ENCODE measurements at regions not wholly inside any gene's neighbourhood (a gene's known extent, or its start where the extent isn't known, plus 50 kb on each side); places are given as distances from the start of the nearest gene placed in this dataset.

DNA sequence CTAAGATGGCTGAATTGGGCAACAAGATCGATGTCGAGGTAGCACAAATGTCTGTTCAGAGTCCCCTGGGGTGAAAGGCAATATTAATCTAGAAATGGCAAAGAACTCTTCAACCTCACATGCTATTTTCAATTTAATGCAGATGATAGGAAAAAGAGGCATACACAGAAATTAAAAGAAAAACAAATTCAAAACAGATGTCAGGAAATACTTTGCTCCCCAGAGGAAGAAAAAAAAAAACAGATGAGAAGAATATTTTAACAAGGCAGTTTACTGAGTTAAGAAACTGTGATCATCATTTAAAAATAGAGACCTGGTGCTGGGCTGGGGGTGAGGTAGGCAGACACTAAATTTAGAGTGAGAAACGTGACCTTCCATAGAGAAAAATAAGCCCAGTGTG lies 421.9 kb upstream of the ARGLU1 start:
- DNase-seq: no peak

DNA sequence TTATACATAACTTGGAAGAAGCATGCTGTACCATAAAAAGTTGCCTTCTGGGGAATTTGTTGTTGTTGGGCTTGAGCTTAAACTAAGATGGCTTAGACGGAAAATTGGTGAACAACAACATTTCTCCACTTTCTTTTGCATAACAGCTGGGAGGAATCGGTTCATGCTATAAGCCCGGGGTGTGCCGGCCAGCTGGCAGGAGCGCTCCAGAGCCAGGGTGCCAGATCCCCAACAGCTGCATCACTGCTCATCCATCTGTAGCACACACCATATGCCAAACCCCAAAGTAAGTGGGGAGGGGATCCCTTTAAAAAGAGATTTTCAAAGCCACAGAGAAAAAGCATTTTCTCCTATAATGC lies 419.5 kb upstream of the ARGLU1 start:
- no peak for DNase-seq

DNA sequence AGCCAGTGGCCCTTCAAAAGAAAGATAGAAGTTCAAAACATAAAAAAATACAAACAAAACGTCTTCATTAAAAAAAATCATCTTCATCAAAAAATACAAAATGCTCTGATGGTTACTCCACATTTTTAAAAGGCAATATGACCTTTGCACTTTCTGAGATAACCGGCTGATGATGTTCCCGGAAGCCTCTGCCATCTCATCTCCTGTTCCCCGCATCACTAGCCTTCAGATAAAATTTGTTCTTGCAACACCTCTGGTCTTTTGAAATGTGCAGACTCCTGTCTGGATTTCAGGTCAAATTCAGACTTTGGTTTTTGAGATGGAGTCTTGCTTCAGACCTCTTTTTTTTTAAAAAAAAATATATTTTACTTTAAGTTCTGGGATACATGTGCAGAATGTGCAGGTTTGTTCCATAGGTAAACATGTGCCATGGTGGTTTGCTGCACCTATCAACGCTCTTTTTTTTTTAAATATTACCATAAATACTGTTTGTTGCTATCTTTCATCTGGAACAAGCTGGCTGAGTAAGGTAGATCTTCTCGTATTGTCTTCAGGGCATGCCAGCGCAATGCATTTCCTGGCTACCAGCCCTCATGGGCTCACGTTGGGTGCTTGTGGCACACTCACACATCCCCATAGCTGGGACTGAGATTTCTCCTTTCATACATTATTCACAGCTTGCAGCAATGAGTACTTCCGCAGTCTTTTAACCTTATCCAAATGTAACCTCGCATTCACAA lies 418.9 kb upstream of the ARGLU1 start:
- DNase-seq: no peak

DNA sequence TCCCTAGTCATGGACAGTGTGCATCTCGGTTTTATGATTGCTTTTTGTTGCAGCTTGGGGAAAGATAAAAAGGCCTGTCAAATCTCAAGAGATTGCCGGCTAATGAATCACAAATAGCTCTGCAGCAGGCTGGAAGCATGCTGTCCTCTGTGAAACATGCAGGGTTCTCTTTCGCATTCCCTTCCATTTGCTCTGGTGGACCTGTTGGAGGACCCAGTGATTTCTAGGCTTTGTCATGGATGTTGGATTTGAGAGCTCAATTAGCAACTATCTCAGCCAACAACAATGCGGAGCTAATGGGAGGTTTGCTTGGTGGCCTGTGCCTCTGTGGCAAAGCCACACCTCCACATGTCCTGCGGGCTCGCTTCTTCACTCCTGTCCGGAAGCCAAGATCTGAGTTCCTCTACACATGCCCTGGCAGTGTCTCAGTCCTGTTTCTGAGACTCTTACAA lies 418.1 kb upstream of the ARGLU1 start:
- no peak for DNase-seq

DNA sequence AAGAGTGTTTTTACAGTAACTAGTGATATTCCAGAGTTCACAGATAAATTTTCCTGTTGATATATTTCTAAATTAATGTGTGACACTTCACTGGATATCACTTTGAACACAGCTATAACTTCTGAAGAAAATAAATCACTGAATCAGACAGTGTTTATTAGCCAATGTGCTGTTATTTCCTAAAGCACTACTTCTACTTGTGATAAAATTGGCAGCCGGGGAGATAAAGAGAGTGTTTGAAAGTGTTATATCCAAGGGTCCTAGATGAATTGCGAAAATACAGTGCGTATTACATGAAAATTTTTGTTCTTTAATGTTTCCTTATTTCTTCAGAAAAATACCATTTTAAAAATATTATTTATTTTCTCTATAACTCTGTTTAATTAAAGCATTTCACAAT lies 417.5 kb upstream of the ARGLU1 start:
- no peak for DNase-seq

DNA sequence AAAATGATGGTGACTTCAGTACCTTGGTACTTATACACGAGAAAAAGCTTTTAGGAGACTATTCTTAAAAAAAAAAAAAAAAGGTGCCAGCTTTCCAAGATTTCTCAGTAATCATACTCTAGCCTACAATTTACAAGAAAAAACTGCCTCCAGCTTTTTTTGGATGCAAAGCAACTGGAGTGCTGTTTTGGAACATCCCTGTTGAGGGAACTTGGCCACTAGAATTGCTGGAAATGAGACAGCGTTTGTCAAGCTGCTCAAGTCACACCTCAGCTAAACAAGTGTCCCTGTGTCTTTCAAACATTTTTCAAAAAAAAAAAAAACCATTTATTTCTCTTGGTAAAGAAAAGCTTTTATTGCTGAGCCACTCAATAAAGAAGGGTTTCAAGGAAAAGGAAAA lies 413.1 kb upstream of the ARGLU1 start:
- no peak for DNase-seq

DNA sequence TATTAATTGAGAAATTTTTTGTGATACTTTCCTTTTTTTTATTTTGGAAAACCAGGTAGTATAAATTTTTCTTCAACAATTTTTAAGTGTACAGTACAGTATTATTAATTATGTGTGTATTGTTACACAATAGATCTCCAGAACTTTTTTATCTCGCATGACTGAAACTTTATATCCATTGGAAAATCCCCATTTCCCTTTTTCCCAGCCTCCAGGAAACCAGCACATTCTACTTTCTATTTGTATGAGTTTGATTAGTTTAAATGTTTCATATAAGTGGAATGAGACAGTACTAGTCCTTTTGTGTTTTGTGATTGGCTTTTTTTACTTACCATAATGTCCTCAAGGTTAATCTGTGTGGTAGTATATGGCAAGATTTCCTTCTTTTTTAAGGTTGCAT lies 399.5 kb upstream of the ARGLU1 start:
- DNase-seq: no peak

DNA sequence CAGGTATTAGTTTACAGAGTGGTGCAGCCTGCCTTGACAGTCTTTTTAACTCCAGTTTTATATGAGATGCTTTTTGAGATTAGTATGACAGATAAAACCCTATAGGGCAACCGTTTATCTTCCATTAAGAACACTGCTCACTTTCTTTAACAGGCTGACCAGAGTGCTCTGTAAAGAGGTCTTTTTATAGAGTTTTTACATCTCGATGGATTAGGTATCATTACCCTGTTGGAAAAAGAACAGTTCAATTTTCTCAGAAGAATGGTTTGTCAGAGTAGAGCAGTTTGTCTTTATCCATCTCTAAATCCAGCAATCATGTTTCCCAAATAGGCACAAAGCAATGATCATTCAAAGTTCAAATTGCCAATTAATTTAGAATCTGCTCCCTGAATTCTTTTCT lies 395.2 kb upstream of the ARGLU1 start:
- DNase-seq: no peak

DNA sequence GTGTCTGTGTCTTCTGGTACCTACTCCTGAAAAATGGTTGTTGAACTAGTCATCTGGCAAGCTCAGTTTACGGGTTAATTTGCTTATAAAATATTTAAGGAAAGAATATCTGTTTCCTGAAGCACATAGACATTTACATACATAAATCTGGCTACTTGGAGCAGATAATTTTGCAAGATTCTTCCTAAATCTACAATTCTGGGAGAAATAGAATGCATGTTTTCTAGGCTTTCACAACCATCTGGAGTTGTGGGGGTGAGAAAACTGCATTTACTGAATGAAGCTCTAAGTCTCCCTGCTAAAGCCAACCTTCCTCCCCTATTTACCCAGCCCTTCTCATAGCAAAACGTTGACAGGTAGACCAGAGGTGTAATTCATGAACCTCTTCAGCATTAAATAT lies 393.7 kb upstream of the ARGLU1 start:
- no peak for DNase-seq

DNA sequence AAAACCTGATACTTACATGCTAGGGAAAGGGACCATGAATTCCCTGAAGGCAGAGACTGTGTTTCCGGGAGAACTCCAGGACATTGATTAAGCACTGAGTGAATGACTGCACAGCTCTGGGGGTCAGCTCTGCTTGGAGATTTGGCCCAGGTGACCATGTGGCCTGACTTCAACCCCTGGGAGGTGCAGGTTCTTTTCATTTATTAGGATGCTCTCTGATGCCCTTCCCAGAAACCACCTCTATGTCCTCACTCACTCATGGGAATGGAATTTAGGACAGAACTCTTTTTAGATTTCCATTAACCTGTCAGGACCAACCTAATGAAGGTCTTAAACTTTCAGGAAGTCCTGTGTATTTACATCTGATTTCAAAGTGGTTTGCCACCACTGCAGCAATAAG lies 393.3 kb upstream of the ARGLU1 start:
- no peak for DNase-seq

DNA sequence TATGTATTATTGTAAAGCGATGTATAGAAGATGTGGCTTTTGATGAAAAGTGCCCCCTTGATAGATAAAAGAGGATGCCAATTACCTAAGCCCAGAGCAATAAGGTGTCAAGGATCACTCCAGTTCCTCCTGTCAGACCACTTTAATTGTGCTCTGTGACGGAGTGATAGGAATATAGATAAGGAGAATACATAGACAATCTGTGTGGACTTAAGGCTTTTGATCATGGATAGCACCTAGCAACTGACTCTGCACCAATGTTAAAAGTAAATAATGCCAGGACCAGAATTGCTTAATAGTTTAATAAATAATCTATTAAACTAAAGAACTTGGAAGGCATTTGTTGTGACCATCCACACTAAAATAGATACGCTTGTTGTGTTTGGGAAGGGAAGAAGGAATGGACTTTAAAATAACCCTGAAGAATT lies 390.7 kb upstream of the ARGLU1 start:
- no peak for DNase-seq

DNA sequence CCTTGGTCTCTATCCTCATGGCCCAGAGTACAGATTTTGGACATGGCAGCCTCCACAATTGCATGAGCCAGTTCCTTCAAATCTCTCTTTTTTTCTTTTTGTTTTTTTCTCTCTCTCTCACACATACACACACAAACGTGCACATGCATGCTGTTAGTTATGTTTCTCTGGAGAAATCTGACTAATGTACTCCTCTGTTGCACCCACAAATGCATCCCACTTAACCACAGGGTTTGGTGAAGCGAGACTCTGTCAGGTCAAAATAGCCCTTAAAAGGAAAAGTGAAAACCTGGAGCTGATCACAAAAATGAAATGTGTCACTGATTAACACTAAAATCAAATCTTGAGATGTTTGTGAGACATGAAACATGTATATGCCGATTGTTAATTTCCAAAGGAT lies 374.6 kb upstream of the ARGLU1 start:
- no peak for DNase-seq

DNA sequence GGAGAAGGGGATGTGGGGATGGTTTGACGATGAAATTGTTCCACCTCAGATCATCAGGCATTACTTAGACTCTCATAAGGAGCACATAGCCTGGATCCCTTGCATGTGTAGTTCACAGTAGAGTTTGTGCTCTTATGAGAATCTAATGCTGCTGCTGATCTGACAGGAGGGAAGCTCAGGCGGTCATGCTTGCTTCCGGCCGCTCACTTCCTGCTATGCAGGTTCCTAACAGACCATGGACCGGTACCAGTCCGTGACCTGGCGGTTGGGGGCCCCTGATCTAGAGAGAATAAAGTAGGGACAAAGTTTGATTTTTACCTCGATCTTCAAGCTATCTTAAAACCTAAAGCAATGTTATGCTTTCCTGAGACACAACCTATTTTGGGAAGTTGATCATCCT lies 373.8 kb upstream of the ARGLU1 start:
- DNase-seq: no peak

DNA sequence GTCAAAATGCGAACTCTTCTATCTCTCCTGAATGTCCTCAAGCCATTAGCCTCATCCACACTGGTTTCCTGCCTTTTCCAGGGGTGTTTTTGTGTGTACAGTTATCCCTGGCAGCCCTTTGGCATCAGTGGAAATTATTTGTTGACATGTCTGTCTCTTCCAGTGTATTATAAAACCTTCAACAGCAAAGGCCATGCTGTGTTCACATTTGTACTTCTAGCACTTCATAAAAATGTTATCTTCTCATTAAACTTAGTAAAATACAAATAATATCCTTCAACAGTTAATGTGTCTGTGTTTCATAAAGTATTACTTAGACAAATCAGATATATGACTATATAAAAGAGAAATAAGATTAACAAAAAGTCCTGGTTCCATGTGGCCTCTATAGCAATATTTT lies 359.5 kb upstream of the ARGLU1 start:
- DNase-seq: no peak

DNA sequence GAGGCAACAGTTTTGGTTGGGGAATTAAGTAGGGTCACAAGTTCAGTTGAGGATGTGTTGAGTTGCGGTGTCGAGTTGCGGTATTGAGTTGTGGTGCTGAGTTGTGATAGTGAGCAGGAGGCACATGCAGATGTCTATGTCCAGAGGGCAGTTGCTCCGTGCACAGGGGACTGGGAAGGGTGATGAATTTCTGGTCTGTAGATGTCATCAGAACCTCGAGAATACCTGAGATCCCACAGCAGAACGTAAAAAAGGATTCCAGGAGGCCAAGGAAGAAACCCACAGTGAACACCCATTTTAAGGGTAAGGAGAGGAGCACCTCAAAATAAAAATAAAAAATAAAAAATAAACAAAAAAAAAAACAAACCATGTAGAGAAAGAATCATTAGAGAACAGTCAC lies 354.4 kb upstream of the ARGLU1 start:
- no peak for DNase-seq

DNA sequence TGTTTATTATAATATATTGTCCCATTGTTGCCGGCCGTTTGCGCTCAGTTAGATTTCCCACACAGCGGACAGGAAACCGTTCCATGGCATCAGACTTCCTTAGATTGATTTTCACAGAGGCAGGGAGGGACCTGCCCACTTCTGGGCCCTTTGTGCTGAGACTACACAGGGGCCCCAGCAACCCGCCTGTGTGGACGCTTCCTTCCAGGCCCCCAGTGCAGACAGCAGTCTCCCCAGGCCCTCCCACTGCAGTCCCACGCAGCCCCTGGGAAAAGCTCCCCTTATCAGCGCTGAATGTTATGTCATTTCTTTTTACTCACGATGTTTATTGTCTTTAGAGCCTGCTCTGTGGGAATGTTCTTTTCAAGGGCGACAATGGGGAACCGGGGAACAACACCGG lies 351.7 kb upstream of the ARGLU1 start:
- DNase-seq: no peak

DNA sequence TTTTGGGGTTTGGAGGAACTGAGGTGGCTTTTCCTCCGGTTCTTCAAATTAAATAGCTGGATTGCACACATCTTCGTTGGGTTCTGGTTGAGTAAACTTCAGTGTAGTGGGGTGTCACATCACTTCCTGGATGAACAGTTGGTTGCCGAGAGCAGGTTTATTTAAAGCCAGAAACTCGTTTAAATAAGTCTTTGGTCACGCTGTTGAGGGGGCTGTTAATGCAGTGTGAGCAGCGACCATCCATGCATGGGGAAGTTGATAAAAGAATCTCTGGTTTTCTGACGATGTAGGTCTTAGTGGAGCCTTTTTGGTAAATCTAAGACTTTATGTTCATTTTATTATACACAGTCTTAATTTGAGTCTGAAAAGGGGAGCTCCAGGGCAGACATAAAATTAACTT lies 351.2 kb upstream of the ARGLU1 start:
- no peak for DNase-seq

DNA sequence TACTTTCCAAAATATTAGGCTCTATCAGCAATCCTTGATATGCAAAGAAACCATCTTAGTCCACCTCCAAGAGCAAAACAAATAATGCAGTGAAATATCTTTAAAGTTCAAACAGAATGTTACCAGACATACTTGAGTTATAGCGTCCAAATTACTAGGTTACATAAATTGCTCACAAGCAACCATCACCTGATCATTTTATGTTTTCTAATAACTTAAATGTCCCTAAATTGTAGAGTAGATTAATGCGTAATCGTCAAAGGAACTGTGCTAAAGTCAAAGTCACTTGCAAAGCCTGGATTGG lies 350.6 kb upstream of the ARGLU1 start:
- DNase-seq: no peak

DNA sequence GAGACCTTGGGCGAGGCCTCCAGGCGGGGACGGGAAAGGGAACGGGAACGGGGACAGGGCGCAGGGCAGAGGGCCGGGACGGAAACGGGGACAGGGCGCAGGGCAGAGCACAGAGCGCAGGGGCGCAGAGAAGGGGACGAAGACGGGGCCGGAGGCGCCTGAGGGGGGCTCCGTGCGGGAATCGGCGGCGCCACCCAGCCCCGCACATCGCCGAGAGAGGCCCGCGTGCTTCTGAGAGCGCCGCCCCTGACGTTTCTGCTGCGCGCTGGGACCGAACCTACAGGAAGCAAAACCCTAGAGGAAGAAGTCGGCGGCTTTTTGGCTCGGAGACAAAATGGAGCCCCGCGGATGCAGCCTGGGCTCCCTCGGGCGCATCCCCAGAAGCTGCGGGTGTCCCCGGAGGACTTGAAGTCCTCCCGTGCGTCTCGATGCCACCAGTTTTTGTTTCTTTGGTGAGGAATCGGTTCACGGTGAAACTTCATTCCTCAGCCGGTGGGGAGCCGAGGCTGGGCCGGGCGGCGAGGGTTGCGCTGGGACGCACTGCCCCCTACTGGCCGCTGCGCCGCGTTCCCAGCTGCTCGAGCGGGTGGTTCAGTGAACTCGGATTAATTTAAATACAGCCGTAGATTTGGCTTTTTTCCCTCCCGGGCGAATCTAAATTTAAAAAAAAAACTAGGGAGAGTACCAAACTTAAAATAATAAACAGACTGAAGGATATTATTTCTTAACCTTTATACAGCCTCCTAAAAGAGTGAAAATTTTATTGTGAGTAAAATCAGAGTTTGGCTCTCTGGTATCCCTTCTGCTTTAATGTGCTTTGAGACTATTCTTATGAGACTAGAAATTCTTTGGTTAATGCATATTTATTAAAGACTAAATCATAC lies 350.0 kb upstream of the ARGLU1 start:
- DNase-seq: peak; percentile 61 to 88 (median 79)

DNA sequence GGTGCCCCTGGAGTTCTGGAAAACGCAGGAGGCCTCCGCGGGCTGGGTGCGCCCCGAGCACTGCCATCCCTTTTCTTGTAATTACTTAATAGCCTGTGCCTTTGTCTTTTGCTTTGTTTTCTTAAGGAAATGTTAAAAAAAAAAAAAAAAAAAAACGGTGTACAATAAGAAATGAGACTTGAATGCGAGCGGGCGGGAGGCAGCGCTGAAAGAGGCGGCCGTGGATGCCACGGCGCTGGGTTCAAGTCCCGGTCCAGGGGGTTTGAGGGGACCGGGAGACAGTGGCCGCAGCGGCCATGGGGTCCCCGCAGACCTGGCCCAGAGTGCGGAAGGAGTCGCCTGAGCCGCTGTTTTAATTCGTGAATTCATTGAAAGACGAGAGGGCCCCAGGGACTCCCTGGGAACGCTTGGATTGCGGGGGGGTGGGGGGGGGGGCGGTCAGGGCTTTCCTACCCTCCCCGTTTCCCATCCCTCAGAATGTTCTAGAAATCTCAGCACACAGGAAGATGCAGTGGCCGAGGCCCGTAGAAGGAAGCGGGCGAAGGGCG lies 349.2 kb upstream of the ARGLU1 start:
- peak in 1 of 3 donors; percentile 7 for DNase-seq

DNA sequence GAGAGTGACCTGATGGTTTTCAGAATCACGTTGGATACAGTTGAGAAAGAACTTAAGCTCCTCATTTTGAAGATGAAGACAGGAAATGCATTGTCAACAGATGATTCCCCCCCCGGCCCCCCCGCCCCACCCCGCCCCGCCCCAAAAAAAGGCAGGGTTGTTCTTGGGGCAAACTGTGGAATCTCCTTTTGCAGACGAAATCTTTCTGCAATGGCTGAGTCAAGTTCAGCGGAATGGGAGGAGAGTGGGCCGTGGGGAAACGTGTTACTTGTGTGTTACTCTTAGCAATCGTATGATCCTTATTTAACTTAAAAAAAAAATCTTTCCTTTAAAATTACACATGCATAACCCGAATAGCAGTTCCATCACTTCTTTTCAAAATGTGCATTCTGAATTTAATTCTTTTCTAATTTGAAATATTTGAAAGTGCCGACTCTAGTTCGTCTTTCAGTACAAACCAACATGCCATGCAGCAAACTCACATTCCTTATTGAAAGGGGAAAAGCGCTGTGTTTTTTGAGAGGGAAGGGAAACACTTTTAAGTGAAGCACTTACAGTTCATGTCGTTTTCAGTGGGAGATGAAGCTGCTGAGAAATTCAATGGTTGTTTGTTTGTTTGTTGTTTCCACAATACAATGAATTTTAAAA lies 348.5 kb upstream of the ARGLU1 start:
- DNase-seq: no peak

DNA sequence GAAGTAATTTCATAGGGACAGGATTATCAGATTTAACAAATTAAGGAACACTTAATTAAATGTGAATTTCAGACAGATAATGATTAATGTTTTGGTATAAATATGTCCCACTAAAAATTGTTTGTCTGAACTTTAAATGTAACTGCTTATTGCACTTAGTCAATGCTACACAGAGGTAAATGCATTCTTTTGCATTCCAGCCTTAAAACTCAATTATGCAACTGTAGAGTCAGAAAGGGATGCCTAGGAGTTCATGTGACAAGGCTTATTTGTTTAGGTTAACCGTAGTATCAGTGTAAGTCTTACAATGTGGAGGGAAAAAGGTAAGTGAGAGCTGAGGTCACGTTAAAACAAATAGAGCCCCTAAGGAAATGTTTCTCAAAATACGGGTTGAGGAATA lies 347.2 kb upstream of the ARGLU1 start:
- no peak for DNase-seq

DNA sequence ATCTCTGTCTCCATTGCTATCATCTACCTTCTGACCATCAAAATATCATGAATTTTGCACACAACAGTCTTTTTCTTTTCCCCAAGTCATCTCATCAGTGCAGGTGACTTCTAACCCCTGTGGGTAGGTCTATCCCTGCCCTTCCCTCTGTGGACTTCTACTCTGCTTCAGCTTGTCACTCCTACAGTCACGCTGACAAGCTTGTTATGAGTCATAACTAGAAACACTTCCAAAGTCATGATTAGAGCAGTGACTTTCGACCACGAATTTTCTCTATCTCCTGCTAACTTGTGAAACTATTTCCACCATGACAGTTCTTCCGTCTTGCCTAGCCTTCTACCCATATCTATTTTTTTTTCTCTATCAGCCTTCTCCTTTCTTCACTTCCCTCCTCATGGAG lies 343.7 kb upstream of the ARGLU1 start:
- DNase-seq: peak in 1 of 3 donors; percentile 10

DNA sequence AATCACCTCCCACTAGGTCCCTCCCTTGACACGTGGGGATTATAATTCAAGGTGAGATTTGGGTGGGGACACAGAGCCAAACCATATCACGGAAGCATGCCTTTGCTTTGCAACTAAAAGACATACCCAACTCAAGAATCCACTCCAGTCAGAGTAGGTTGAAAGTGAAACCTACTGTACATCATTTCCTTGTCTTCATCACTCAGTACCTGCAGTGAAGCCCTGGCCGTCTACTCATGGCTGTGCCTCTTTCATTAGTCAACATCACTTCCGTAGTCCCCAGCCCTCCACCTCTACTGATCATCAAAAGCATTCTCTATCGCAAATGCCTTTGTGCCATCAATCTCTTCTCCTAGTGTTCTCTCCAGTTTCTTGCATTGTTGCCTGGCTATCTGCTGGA lies 343.1 kb upstream of the ARGLU1 start:
- no peak for DNase-seq

Data from suppressor macrophage treated with lipopolysaccharide for 1 hour (primary cell).